ENCODE measurements at regions not wholly inside any gene's neighbourhood (a gene's known extent, or its start where the extent isn't known, plus 50 kb on each side); places are given as distances from the start of the nearest gene placed in this dataset.

DNA sequence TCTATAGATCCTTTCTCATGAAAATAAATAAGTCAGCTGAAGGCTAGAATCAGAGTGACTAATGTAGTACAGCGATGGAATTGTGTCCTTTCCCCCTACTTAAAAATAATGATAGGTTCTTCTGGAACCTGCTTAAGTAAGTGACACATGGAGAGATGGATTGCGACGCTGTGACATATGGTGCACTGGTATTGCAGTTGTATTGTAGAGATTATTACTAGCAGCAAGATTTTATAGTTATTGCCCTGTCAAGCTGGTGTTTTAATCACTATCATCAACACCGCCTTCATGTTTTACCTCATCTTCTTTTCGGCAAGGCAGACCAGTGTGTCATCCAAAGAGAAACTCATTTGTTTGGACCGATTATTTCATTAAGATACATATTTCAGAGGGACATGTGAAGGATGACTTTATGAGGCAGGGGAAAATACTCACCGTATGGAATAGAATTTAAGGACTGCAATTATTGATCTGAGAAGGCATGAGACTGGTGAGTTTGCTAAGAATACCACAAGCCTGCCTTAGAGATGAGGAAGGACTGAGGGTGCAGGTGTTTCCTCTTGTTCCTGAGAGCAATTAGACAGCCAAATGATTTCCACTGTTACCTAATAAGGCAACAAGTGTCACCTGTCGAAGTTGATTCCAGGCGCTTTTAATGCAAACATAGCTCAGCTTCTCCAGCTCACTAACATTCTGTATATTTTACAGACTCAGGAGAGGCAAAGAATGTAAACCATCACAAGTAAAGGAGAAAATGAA is 1855.5 kb downstream of the MAT2B start:
- TF ChIP-seq, protein P1, sequence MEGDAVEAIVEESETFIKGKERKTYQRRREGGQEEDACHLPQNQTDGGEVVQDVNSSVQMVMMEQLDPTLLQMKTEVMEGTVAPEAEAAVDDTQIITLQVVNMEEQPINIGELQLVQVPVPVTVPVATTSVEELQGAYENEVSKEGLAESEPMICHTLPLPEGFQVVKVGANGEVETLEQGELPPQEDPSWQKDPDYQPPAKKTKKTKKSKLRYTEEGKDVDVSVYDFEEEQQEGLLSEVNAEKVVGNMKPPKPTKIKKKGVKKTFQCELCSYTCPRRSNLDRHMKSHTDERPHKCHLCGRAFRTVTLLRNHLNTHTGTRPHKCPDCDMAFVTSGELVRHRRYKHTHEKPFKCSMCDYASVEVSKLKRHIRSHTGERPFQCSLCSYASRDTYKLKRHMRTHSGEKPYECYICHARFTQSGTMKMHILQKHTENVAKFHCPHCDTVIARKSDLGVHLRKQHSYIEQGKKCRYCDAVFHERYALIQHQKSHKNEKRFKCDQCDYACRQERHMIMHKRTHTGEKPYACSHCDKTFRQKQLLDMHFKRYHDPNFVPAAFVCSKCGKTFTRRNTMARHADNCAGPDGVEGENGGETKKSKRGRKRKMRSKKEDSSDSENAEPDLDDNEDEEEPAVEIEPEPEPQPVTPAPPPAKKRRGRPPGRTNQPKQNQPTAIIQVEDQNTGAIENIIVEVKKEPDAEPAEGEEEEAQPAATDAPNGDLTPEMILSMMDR (IDR thresholded peaks at IDR 0.05; ENCODE audit: extremely low read depth, insufficient read depth, missing control alignments), result no peak
- in situ Hi-C loops (cut with MboI; ENCODE audit: low pct_unique_long_range_greater_than_20kb, low sequenced_read_pairs, unreplicated experiment), result no loop called here
- no peak for DNase-seq (ENCODE audit: low spot score)

DNA sequence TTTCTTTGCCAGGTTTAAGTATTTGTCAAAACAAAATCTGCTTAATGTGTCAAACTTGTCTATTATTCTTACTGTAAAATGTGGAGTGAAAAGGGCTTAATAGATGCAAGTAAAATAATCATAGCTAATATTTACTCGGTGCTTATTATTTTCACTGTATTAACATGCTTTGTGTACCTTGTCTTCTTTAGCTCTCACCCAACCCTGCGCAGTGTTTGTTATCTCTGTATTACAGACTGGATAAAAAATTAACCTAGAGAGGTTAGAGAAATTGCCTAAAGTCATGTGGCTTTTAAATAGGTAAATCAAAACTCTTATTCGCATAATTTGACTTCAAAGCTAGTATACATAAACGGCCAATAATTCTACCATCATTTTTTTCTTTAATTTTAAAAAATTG is 1864.8 kb downstream of the MAT2B start:
- TF ChIP-seq, protein P1 (IDR thresholded peaks at IDR 0.05; ENCODE audit: extremely low read depth, insufficient read depth, missing control alignments), result no peak
- in situ Hi-C loops (cut with MboI; ENCODE audit: low pct_unique_long_range_greater_than_20kb, low sequenced_read_pairs, unreplicated experiment), result no loop called here

DNA sequence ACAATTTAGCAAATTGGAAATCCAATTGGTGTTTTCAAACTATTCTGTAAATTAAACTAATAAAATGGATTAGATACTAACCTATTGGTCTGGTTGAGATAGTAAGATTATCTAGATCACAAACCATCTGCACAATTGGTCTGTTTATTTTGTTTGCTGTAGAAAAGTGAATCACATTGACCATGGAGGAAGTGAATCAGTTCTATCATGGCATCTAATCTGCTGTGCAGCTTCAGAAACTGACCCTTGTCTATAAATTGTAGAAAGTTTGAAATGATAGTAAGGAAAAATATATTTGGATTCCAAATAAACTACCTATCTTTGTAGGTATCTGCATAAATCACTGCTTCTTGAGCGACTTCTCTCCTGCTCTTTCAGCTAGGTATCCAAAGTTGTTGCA is 1865.4 kb downstream of the MAT2B start:
- TF ChIP-seq, protein P1 (IDR thresholded peaks at IDR 0.05; ENCODE audit: extremely low read depth, insufficient read depth, missing control alignments), result no peak
- in situ Hi-C loops (cut with MboI; ENCODE audit: low pct_unique_long_range_greater_than_20kb, low sequenced_read_pairs, unreplicated experiment), result no loop called here
- no peak for DNase-seq (ENCODE audit: low spot score)

More for the DNA sequence above, 1864.8 kb downstream of the MAT2B start:
- DNase-seq (ENCODE audit: low spot score), result no peak

DNA sequence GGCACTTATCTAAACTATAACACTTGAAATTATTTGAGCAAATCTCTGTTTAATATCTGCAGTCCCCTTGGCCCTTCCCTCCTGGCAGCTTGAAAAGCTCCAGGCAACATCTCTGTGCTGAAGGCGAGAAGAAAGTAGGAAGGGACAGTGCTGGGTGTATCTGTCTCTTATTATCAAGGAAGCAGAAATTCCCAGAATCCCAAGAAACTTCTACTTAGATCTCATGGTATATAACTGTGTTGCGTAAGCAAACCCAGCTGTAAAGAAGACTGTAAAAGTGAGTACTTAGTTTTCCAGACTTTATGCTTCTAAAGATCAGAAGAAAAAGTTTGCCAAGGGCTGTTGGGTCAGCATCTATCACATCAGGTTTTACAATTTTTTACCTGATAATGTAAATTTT is 1869.8 kb downstream of the MAT2B start:
- TF ChIP-seq, protein P1 (IDR thresholded peaks at IDR 0.05; ENCODE audit: extremely low read depth, insufficient read depth, missing control alignments), result no peak
- in situ Hi-C loops (cut with MboI; ENCODE audit: low pct_unique_long_range_greater_than_20kb, low sequenced_read_pairs, unreplicated experiment), result no loop called here
- DNase-seq (ENCODE audit: low spot score), result no peak

DNA sequence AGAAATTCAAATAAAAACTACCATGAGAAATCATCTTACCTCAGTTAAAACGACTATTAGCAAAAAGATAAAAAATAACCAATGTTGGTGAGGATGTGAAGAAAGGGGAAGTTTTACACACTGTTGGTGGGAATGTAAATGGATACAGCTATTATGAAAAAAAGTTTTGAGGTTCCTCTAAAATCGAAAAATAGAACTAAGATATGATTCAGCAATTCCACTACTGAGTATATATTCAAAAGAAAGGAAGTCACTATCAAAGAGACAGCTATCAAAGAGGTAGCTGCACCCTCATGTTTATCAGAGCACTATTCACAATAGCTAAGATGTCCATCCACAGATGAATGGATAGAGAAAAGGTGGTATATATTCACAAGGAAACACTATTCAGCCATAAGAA is 1888.4 kb downstream of the MAT2B start:
- in situ Hi-C loops (cut with MboI; ENCODE audit: low pct_unique_long_range_greater_than_20kb, low sequenced_read_pairs, unreplicated experiment), result no loop called here
- TF ChIP-seq, protein P1 (IDR thresholded peaks at IDR 0.05; ENCODE audit: extremely low read depth, insufficient read depth, missing control alignments), result no peak
- DNase-seq (ENCODE audit: low spot score), result no peak

DNA sequence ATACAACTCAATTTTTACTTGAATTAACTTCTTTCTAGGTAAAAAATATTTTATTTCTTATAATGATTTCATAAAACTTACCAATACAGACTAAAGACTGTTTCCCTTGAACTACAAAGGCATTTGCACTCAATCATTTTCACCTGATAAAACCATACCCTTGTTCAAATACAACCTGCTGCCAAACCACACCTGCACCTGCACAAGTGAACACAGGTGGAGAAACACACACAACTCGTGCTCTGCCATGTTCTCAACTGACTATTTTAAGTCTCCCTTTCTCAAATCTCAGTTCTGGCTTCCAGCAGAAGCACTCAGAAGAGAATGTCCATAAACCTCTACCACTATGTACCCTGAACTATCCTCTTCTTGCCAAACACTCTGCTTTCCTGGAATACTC is 1892.1 kb downstream of the MAT2B start:
- in situ Hi-C loops (cut with MboI; ENCODE audit: low pct_unique_long_range_greater_than_20kb, low sequenced_read_pairs, unreplicated experiment), result no loop called here
- DNase-seq (ENCODE audit: low spot score), result no peak
- TF ChIP-seq, protein P1 (IDR thresholded peaks at IDR 0.05; ENCODE audit: extremely low read depth, insufficient read depth, missing control alignments), result no peak
